GM23338 (cell line): ENCODE measurements at regions not wholly inside any gene's neighbourhood (a gene's known extent, or its start where the extent isn't known, plus 50 kb on each side); places are given as distances from the start of the nearest gene placed in this dataset.

Experiments
- ATAC-seq: fragments of 200-7000 bp; cut with Tn5 transposase; 3 replicates; pipeline ENCODE4 v1.9.1; 2020
- DNase-seq: peaks from one replicate; pipeline ENCODE4 v3.0.0-alpha.2; 2015; ENCODE audit warnings: low spot score
- H2AFZ ChIP-seq: fragments of 200-600 bp; sonication (generic); 2 replicates; pipeline ENCODE4 v1.8.0; 2016; ENCODE audit warnings: antibody characterized with exemption, mild to moderate bottlenecking, moderate library complexity
- H3F3A ChIP-seq: fragments of 200-600 bp; sonication (generic); replicated peaks from 2 replicates; pipeline ENCODE4 v1.8.0; 2017; ENCODE audit warnings: antibody characterized with exemption, mixed run types, low read depth
- H3K27ac ChIP-seq: fragments of 200-600 bp; sonication (generic); 2 replicates; pipeline ENCODE4 v1.6.1; 2016; ENCODE audit warnings: low read depth
- H3K27me3 ChIP-seq: fragments of 200-600 bp; sonication (generic); 2 replicates; pipeline ENCODE4 v1.8.0; 2016; ENCODE audit warnings: mild to moderate bottlenecking, mixed run types, moderate library complexity; ENCODE audit not compliant: insufficient read depth
- H3K36me3 ChIP-seq: fragments of 200-600 bp; sonication (generic); 2 replicates; pipeline ENCODE4 v1.8.0; 2016; ENCODE audit warnings: mild to moderate bottlenecking; ENCODE audit not compliant: insufficient read depth
- H3K4me1 ChIP-seq: fragments of 200-600 bp; sonication (generic); 2 replicates; pipeline ENCODE4 v1.8.0; 2016; ENCODE audit warnings: mild to moderate bottlenecking, moderate library complexity; ENCODE audit not compliant: insufficient read depth
- H3K4me2 ChIP-seq: fragments of 200-600 bp; sonication (generic); 2 replicates; pipeline ENCODE4 v1.7.1; 2017; ENCODE audit warnings: mixed run types
- H3K4me3 ChIP-seq: fragments of 200-600 bp; sonication (generic); 2 replicates; pipeline ENCODE4 v1.6.1; 2016; ENCODE audit warnings: mixed run types
- H3K79me2 ChIP-seq: fragments of 200-600 bp; sonication (generic); replicated peaks from 2 replicates; pipeline ENCODE4 v1.8.0; 2017; ENCODE audit warnings: mild to moderate bottlenecking; ENCODE audit not compliant: insufficient read depth
- H3K9me2 ChIP-seq: fragments of 200-600 bp; sonication (generic); 2 replicates; pipeline ENCODE4 v1.8.0; 2017; ENCODE audit not compliant: insufficient read depth
- H4K20me1 ChIP-seq: fragments of 200-600 bp; sonication (generic); replicated peaks from 2 replicates; pipeline ENCODE4 v1.8.0; 2017; ENCODE audit warnings: mild to moderate bottlenecking; ENCODE audit not compliant: insufficient read depth
- H3K27ac Mint-ChIP-seq: 2 replicates; pipeline ENCODE4 v1.8.0; 2020; ENCODE audit warnings: inconsistent platforms, mild to moderate bottlenecking, moderate library complexity, mixed read lengths
- H3K27me3 Mint-ChIP-seq: 3 replicates; pipeline ENCODE4 v1.8.0; 2022; ENCODE audit warnings: low read depth, mild to moderate bottlenecking, moderate library complexity, mixed read lengths, inconsistent platforms; ENCODE audit not compliant: insufficient read depth, poor library complexity
- H3K36me3 Mint-ChIP-seq: 3 replicates; pipeline ENCODE4 v1.8.0; 2021; ENCODE audit warnings: low read depth, mild to moderate bottlenecking, inconsistent platforms, moderate library complexity, mixed read lengths
- H3K4me1 Mint-ChIP-seq: 3 replicates; pipeline ENCODE4 v1.8.0; 2020; ENCODE audit warnings: mild to moderate bottlenecking, inconsistent platforms, mixed read lengths
- H3K4me3 Mint-ChIP-seq: 3 replicates; pipeline ENCODE4 v1.8.0; 2021; ENCODE audit warnings: moderate library complexity, mild to moderate bottlenecking, inconsistent platforms, mixed read lengths
- H3K9me3 Mint-ChIP-seq: 3 replicates; pipeline ENCODE4 v1.8.0; 2020; ENCODE audit warnings: moderate library complexity, mild to moderate bottlenecking, inconsistent platforms, mixed read lengths
- CREB1 ChIP-seq: fragments of 250-450 bp; sonication (Bioruptor Pico); IDR thresholded peaks from 2 replicates; pipeline ENCODE4 v1.5.0; 2020; ENCODE audit warnings: low read depth, mild to moderate bottlenecking, moderate library complexity
- CTCF ChIP-seq, 2 experiments: fragments of 200-600 bp in 1 of 2; sonication (generic) in 1 of 2; conservative IDR thresholded peaks; 2 replicates each; pipeline versions ENCODE4 v1.5.1 to v1.6.1; 2016 to 2017; ENCODE audit warnings: antibody characterized with exemption in 2 of 2, low read depth in 2 of 2, mild to moderate bottlenecking in 2 of 2, moderate library complexity in 1 of 2
- ETS1 ChIP-seq: IDR thresholded peaks from 2 replicates; pipeline ENCODE4 v1.6.1; 2016; ENCODE audit warnings: antibody characterized with exemption
- EZH2 ChIP-seq: fragments of 200-600 bp; sonication (generic); IDR thresholded peaks from one replicate; pipeline ENCODE4 v1.8.0; 2017; ENCODE audit warnings: antibody characterized with exemption, mild to moderate bottlenecking, low read depth; ENCODE audit not compliant: unreplicated experiment
- EZH2phosphoT487 ChIP-seq: fragments of 200-600 bp; sonication (generic); IDR thresholded peaks from one replicate; pipeline ENCODE4 v1.8.1; 2018; ENCODE audit warnings: antibody characterized with exemption; ENCODE audit not compliant: unreplicated experiment
- JUNB ChIP-seq: IDR thresholded peaks from one replicate; pipeline ENCODE4 v1.6.1; 2016; ENCODE audit warnings: antibody characterized with exemption; ENCODE audit not compliant: unreplicated experiment
- NANOG ChIP-seq: IDR thresholded peaks from 2 replicates; pipeline ENCODE4 v1.6.1; 2016; ENCODE audit warnings: antibody characterized with exemption, borderline replicate concordance
- POLR2AphosphoS5 ChIP-seq: IDR thresholded peaks from 2 replicates; pipeline ENCODE4 v1.6.1; 2016; ENCODE audit warnings: antibody characterized with exemption, low read depth
- REST ChIP-seq: IDR thresholded peaks from one replicate; pipeline ENCODE4 v1.6.1; 2018; ENCODE audit warnings: antibody characterized with exemption; ENCODE audit not compliant: unreplicated experiment
- STAT1 ChIP-seq: IDR thresholded peaks from one replicate; pipeline ENCODE4 v1.6.1; 2016; ENCODE audit warnings: antibody characterized with exemption; ENCODE audit not compliant: unreplicated experiment
- ZNF114 ChIP-seq: fragments of 250-450 bp; sonication (Bioruptor Pico); IDR thresholded peaks from 2 replicates; pipeline ENCODE4 v1.5.0; 2020; ENCODE audit warnings: mild to moderate bottlenecking, moderate library complexity
- ZNF331 ChIP-seq: fragments of 250-450 bp; sonication (Bioruptor Pico); IDR thresholded peaks from 2 replicates; pipeline ENCODE4 v1.5.0; 2020; ENCODE audit warnings: low read depth, mild to moderate bottlenecking, moderate library complexity
- ZNF462 ChIP-seq: fragments of 250-450 bp; sonication (Bioruptor Pico); IDR thresholded peaks from 2 replicates; pipeline ENCODE4 v1.5.0; 2020; ENCODE audit warnings: mild to moderate bottlenecking, moderate library complexity

GRCh38 chr16:85401370-85401916 is 211.7 kb upstream of the GSE1 start:
- Mint-ChIP-seq H3K27me3 (peaks cover 8% of the 10 kb centered on the region), H3K9me3 (no peaks in the 10 kb centered on the region), H3K27ac (no peak overlapping the region), H3K4me3 (no peak overlapping the region), H3K36me3 (no peaks in the 10 kb centered on the region), H3K4me1 (peaks cover 34% of the 10 kb centered on the region)
- Histone ChIP-seq H3K4me2 (no peak overlapping the region), H3K9me2 (no peaks in the 10 kb centered on the region), H3F3A (peaks cover 8% of the 10 kb centered on the region; the same call in 1 of the 2 replicates), H3K36me3 (no peaks in the 10 kb centered on the region), H4K20me1 (no peaks in the 10 kb centered on the region; the same call in 1 of the 2 replicates), H2AFZ (no peak overlapping the region), H3K4me3 (no peak overlapping the region), H3K79me2 (no peaks in the 10 kb centered on the region), H3K27ac (no peak overlapping the region), H3K4me1 (peaks cover 10% of the 10 kb centered on the region; the same call in 1 of the 2 replicates), H3K27me3 (no peaks in the 10 kb centered on the region)
- no peak for DNase-seq
- no peak for ATAC-seq
- TF ChIP-seq POLR2AphosphoS5 (no peak), ZNF462 (CRISPR knock-in tag) (no peak), ZNF114 (CRISPR knock-in tag) (no peak), CTCF (conservative IDR thresholded peaks at IDR 0.05; ENCODE audit: low read depth in 2 of 2) (no peak), JUNB (no peak), EZH2 (no peak), REST (no peak), CREB1 (no peak), ETS1 (no peak), EZH2phosphoT487 (no peak), NANOG (no peak), ZNF331 (CRISPR knock-in tag) (no peak), STAT1 (no peak)
